GM12892 (cell line): ENCODE measurements at regions not wholly inside any gene's neighbourhood (a gene's known extent, or its start where the extent isn't known, plus 50 kb on each side); places are given as distances from the start of the nearest gene placed in this dataset.

ENCODE experiments used
- POLR2AphosphoS5 ChIP-seq: IDR thresholded peaks from 2 replicates; pipeline ENCODE4 v1.6.1; 2011; ENCODE audit warnings: low read depth, low read length, control low read depth
- TAF1 ChIP-seq: IDR thresholded peaks from 2 replicates; pipeline ENCODE4 v1.6.1; 2011; ENCODE audit warnings: low read depth, mild to moderate bottlenecking, control low read depth, low read length, borderline replicate concordance

DNA sequence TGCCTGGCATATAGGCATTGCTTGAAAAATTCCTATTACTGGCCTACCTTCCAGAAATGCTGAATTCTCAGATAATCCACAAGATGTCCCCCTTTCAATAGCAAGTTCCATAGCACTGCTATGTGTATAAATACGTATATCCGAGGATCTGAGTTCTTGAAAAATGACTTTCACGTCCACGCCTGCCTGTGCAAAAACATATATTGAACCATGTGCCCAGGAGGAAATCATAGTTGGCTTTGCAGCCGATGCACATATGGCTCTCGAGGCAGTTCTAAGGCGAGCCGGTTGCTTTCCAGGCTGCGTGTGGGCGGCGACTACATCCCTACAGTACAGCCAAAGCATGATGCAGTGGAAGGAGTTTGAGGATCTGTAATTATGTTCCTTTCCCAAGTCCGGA is 55.4 kb upstream of the ESX1 start:
- no peak for TF ChIP-seq TAF1
- no peak for TF ChIP-seq POLR2AphosphoS5
